ENCODE measurements at regions not wholly inside any gene's neighbourhood (a gene's known extent, or its start where the extent isn't known, plus 50 kb on each side); places are given as distances from the start of the nearest gene placed in this dataset.

DNA sequence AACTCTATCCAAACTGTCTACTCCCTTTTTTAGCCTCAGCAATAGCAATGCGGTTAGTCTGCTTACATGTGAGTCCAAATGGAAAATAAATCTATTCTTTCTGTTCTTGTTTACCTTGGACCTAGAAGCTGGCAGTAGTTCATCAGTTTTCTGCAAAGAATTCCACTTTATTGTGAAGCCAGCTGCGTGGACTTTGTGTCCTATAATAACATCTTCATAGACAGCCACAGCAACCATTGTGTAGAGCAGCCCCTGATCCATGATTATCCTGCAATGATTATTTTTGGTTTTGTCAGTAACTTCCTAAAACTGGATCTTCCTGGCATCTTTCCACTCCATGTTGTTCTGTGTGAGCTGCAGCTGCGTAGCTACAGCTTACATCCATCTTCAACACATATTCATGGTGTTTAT lies 408.7 kb downstream of the NUF2 start:
- no peak for FAIRE-seq
- no peak for DNase-seq (ENCODE audit: low spot score)

DNA sequence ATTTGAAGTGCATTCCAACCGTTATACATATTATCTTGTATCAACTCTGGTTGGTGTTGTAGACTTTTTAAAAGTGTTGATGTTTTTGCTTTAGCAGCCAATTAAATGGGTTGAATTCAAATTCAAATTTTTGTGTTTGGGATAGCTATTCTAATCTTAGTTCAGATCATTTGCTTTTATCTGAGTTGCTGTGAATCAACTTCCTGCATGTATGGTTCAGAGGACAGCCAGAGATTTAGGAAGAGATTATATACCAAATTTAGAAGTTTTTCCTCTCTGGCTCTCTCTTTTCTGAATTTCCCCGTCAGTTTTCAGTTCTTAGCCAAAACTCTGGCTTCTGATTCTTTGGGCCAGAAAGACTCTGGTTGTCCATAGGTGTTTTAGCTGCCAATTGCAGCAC lies 415.5 kb downstream of the NUF2 start:
- no peak for FAIRE-seq
- no peak for DNase-seq (ENCODE audit: low spot score)

- DNase-seq (ENCODE audit: low spot score): no peak
- no peak for FAIRE-seq
These were observed 422.6 kb downstream of the NUF2 start for GRCh38 chr1:163744301-163744887.

- DNase-seq (ENCODE audit: low spot score) (no peak), FAIRE-seq (no peak)
These were observed 423.4 kb downstream of the NUF2 start for GRCh38 chr1:163745204-163745603.

- no peak for FAIRE-seq
- DNase-seq (ENCODE audit: low spot score): no peak
These were observed 425.5 kb downstream of the NUF2 start for GRCh38 chr1:163747261-163747660.

DNA sequence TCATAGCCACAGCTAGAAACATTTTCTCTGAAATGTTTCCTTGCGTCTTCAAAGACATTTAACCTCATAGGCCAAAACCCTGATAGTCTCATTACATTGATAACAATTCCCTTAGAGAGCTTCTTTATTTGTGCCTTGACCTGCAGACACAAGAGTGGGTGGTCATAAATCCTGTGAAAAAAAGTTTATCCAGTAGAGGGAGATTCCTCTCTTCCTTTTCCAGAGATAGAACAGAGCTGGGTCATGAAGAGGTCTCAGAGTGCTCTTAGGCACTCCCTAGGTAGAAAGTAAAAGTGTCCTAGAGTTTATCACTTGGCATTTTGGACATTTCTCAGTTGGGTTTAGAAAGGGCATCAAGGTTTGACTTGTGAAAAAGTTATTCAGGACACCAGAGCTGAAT lies 426.1 kb downstream of the NUF2 start:
- DNase-seq (ENCODE audit: low spot score) (no peak), FAIRE-seq (no peak)

GRCh38 chr1:163758977-163759670 lies 437.4 kb downstream of the NUF2 start:
- DNase-seq (ENCODE audit: low spot score): no peak
- no peak for FAIRE-seq

- no peak for FAIRE-seq
- no peak for DNase-seq (ENCODE audit: low spot score)
These were observed 440.1 kb downstream of the NUF2 start for GRCh38 chr1:163761898-163762297.

- no peak for DNase-seq (ENCODE audit: low spot score)
- no peak for FAIRE-seq
These were observed 444.6 kb downstream of the NUF2 start for GRCh38 chr1:163766257-163766918.

GRCh38 chr1:163768576-163768975 lies 446.8 kb downstream of the NUF2 start:
- no peak for FAIRE-seq
- DNase-seq (ENCODE audit: low spot score): no peak

- no peak for FAIRE-seq
- no peak for DNase-seq (ENCODE audit: low spot score)
These were observed 448.5 kb downstream of the NUF2 start for GRCh38 chr1:163770265-163770664.

DNA sequence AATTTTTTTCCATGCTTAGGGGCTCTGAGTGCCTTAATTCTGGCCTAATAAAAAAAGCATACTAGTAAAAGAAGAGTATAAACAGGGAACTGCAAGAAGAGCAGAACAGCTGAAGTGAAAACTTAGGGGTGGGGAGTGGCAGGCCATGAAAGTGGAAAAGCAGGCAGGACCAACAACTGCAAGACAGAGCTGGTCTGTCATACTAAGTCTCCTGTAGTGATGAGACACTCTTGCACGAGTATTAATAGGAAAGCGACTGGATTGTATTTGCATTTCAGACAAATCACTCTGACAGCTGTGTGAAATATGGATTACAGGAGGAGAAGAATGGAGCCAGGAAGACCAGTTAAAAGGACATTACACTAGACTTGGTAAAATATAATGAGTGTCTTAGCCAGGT lies 449.9 kb downstream of the NUF2 start:
- DNase-seq (ENCODE audit: low spot score) (no peak), FAIRE-seq (no peak)

DNA sequence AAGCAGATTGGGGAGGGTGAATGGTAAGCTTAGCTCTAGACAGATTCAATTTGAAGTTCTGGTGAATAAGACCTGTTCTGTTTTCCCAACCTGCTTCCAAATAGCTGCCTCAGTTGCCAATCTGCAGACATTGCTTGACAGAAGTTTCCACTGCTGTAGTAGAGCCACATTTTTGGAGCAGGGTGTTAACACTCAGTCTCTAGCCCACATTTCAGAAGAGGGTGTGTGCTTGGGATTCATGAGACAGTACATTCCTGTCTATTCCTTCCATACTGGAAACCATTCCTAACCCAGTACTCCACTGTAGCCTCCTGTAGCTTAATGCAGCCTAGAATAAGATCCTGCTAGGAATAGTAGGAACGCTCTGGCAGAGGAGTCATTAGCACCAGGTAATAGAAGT lies 450.5 kb downstream of the NUF2 start:
- FAIRE-seq (no peak), DNase-seq (ENCODE audit: low spot score) (no peak)

DNA sequence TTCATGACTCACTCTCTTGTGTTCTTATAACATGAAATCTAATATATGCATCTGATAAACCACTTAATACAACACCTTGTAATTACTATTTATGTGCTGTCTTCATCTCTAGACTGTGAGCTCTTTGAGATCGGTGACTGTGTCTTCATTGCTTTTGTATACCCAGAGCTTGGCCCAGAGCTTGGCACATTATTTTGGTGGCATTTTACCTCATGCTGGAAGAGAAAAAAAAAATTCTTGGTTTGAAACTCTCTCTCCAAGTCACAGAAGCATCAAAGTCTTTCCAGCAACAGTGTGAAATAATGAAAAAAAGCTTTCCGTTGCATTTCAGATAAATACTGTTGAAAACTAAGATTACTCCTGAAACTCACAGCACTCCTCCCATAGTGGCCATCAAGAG lies 451.6 kb downstream of the NUF2 start:
- DNase-seq (ENCODE audit: low spot score) (no peak), FAIRE-seq (no peak)

DNA sequence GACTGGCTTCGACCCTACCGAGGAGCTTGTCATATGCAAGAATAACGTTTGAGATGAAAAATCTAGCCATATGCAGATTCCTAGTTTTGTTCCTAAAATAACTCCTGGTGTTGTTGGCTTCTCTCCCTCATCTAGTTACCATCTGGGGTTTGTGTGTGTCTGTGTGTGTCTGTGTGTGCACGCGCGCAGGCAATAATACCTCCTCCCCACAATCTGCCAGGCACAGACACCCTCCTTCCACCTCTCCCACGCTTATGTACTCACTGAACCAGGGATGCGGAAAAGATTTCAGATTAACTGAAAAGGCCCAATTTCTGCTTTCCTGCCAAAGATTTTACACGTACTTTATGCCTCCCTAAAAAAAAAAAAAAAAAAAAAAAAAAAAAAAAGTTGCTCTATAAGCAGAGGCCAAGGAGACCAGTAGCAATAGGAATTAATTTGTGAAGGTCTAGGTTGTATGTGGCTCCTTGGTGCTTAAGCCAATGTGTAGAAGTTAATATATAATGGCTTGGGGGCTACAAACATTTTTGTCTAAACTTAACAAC lies 452.7 kb downstream of the NUF2 start:
- no peak for DNase-seq (ENCODE audit: low spot score)
- FAIRE-seq: no peak

GRCh38 chr1:163774978-163775620 lies 453.3 kb downstream of the NUF2 start:
- DNase-seq (ENCODE audit: low spot score): no peak
- no peak for FAIRE-seq

DNA sequence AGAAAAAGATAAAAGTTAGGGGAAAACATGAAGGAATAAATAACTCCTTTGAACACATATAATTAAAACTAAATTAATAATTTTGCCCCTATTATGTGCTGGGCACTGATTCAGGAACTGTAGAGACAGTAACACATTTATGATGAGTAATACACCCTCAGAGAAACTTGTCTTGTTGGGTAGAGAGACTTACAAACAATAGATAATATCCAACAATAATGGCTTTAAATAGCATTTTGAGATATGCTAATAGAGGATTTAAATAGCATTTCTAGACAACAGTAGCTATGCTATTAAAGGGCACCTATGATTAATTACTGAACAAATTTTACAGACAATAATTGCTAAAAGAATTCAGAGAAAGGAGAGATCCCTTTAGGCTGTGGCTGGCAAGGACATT lies 455.5 kb downstream of the NUF2 start:
- no peak for FAIRE-seq

DNA sequence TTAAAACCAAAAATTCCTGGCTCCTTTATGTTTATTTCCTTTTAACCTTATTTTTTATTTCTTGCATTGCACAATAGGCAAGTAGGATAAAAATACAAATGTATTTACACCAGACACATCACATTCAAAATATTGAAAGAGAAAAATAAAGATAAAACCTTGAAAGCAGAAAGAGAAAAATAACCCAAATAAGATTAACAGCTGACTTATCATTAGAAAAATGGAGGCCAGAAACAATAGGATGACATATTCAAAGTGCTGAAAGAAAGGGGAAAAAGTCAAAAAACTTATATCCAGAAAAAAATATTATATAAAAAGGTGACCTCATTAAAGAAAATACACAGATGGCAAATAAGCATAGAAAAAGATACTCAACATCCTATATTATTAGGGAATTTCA lies 459.4 kb downstream of the NUF2 start:
- no peak for FAIRE-seq
- DNase-seq (ENCODE audit: low spot score): no peak

More for the DNA sequence above, 455.5 kb downstream of the NUF2 start:
- DNase-seq (ENCODE audit: low spot score): no peak

- FAIRE-seq (no peak), DNase-seq (ENCODE audit: low spot score) (no peak)
These were observed 464.2 kb downstream of the NUF2 start for GRCh38 chr1:163785868-163786405.

- FAIRE-seq: no peak
- no peak for DNase-seq (ENCODE audit: low spot score)
These were observed 468.2 kb downstream of the NUF2 start for GRCh38 chr1:163789911-163790310.

DNA sequence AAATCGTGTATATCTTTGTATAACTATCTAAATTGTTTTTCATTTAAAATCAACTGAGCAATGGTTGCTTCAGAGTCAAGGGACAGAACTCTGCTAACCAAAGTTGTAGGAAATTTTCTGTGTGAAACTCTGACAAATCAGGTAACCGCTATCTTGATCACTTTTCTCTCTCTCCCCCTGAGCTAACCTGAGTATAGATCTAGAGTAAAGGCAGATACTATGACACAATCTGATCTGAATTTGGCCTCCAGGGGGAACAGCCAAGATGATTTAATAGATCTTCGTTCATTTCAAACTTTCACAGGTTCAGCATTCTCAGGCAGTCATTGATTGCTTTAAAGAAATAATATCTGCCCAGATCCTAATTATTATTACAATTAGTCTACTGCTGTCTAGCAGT lies 472.8 kb downstream of the NUF2 start:
- DNase-seq (ENCODE audit: low spot score) (no peak), FAIRE-seq (no peak)

- FAIRE-seq (no peak), DNase-seq (ENCODE audit: low spot score) (no peak)
These were observed 474.7 kb downstream of the NUF2 start for GRCh38 chr1:163796394-163796821.

Measured in RCC 7860 (cell line).